ENCODE measurements at regions not wholly inside any gene's neighbourhood (a gene's known extent, or its start where the extent isn't known, plus 50 kb on each side); places are given as distances from the start of the nearest gene placed in this dataset.
"Not testable (repeated sequence)": the region's sequence is repeated elsewhere in the genome, so short reads cannot be mapped to it uniquely, and the experiment has no call there.

DNA sequence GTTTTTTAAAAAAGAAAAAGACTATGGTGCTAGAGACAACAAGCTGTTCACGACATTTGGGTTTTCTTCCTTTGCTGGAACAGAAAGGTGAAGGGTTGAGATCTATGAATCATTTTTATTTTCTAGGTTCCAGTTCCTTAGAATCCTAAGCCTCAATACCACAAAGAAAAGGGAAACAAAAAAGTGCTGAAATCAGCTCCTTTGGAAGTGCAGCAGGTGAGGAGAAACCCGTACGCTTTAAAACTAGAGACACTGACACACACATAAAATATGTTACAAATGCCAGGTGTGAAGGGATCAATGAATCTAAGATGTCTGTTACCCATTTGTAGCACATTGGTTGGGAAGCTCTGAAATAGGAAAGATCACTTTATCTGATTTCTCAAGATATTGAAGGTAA lies 125.2 kb downstream of the AREG start:
- DNase-seq (ENCODE audit: low read depth, low spot score), result no peak
- in situ Hi-C loops (cut with HindIII; ENCODE audit: low sequenced_read_pairs), result no loop called here
- no peak overlapping the region for H3K4me3 ChIP-seq (ENCODE audit: low read depth, low read length)
- TF ChIP-seq, protein P1, sequence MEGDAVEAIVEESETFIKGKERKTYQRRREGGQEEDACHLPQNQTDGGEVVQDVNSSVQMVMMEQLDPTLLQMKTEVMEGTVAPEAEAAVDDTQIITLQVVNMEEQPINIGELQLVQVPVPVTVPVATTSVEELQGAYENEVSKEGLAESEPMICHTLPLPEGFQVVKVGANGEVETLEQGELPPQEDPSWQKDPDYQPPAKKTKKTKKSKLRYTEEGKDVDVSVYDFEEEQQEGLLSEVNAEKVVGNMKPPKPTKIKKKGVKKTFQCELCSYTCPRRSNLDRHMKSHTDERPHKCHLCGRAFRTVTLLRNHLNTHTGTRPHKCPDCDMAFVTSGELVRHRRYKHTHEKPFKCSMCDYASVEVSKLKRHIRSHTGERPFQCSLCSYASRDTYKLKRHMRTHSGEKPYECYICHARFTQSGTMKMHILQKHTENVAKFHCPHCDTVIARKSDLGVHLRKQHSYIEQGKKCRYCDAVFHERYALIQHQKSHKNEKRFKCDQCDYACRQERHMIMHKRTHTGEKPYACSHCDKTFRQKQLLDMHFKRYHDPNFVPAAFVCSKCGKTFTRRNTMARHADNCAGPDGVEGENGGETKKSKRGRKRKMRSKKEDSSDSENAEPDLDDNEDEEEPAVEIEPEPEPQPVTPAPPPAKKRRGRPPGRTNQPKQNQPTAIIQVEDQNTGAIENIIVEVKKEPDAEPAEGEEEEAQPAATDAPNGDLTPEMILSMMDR (IDR thresholded peaks at IDR 0.05; ENCODE audit: low read depth, low read length), result no peak

DNA sequence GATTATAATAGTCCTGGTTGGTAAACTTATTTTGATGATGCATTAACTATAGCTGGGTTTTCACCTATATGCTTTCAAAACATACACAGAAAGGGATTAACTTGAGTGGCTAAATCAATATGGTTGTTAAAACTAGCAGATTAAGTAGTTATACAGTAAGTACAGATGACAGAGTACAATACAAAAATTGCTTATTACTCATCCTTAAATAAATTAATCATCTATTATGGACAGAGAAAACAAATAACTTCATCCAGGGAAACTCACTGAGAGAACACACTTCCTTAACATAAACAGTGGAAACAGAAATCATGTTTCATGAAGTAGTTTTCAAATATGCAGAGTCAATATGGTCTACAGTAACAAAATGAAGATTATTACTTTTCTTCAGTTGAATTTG lies 133.4 kb downstream of the AREG start:
- H3K4me3 ChIP-seq (ENCODE audit: low read depth, low read length), result no peak overlapping the region
- no peak for DNase-seq (ENCODE audit: low read depth, low spot score)
- in situ Hi-C loops (cut with HindIII; ENCODE audit: low sequenced_read_pairs), result no loop called here
- TF ChIP-seq, protein P1 (IDR thresholded peaks at IDR 0.05; ENCODE audit: low read depth, low read length), result no peak

DNA sequence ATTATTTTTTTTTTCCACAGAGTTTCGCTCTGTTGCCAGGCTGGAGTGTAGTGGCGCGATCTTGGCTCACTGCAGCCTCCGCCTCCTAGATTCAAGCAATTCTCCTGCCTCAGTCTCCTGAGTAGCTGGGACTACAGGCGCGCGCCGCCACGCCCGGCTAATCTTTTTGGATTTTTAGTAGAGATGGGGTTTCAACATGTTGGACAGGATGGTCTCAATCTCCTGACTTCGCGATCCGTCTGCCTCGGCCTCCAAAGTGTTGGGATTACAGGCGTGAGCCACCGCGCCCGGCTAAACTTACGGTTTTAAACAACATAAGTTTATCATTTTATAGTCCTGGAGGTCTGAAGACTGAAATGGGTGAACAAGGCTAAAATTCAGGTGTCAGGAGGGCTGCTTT lies 133.9 kb downstream of the AREG start:
- DNase-seq (ENCODE audit: low read depth, low spot score); in situ Hi-C loops (cut with HindIII; ENCODE audit: low sequenced_read_pairs); H3K4me3 ChIP-seq (ENCODE audit: low read depth, low read length): not testable (repeated sequence)

DNA sequence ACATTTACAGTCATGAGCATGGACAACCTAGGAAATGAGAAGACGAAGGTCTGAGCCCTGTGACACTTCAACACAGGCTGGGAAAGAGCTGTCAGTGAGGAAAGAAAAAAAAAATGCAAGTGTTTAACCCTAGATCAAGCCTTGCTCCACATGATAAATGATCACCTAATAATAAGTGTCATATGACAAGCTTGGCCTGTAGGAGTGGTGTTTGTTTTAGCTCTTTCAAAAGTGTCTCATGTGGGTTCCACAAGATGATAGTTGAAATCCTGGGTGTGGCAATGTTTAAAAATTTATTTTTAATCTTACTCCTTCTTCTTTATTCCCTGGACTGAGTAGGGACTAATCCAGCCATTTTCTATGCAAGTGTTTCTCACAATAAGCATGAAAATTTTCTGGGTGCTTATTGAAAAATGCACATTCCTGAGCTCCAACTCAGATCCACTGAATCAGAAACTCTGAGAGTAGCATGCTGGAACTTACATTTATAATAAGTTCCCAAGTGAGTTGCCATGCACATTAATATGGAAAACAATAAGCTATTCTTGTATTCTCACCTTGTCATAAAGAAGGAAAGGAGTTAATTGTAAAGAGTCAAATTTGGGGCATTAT lies 138.3 kb downstream of the AREG start:
- TF ChIP-seq, protein P1 (IDR thresholded peaks at IDR 0.05; ENCODE audit: low read depth, low read length), result no peak
- DNase-seq (ENCODE audit: low read depth, low spot score), result peak; percentile 39
- H3K4me3 ChIP-seq (ENCODE audit: low read depth, low read length), result no peak overlapping the region
- in situ Hi-C loops (cut with HindIII; ENCODE audit: low sequenced_read_pairs), result no loop called here

DNA sequence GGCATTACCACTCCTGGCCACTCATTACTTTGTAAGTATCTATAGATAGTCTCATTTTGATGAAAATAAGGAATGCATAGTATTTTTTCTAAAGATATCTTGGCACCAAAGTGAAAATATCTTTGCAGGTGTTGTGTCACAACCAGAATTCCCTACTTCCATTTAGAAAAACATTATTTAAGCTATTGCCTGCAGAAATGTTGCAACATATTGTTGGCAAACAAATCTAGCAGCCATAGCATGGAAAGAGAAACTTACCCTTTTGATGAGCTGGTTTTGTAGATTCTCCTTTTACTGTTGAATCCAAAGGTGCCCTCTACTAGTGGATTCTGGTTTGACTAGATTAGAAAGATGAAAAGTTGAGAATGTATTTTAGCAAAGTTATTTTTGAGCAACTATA lies 138.8 kb downstream of the AREG start:
- in situ Hi-C loops (cut with HindIII; ENCODE audit: low sequenced_read_pairs), result no loop called here
- H3K4me3 ChIP-seq (ENCODE audit: low read depth, low read length), result no peak overlapping the region
- no peak for DNase-seq (ENCODE audit: low read depth, low spot score)
- TF ChIP-seq, protein P1 (IDR thresholded peaks at IDR 0.05; ENCODE audit: low read depth, low read length), result no peak

DNA sequence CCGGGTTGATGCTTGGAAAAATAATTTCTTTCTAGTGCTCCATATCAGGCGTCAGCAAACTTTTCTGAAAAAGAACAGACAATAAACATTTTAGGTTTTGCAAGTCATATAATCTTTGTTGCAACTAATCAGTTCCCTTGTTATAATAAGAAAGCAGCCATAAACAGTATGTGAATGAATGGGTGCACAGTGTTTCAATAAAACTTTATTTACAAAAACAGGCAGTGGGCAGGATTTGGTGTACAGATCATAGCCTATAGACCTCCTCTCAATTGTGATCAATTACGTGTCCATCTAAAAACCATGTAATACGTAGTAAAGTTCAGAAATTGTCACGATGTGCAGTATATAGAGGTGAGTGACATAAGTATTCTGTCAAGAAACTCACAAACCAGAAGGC lies 143.4 kb downstream of the AREG start:
- no peak for DNase-seq (ENCODE audit: low read depth, low spot score)
- TF ChIP-seq, protein P1 (IDR thresholded peaks at IDR 0.05; ENCODE audit: low read depth, low read length), result no peak
- H3K4me3 ChIP-seq (ENCODE audit: low read depth, low read length), result no peak overlapping the region
- in situ Hi-C loops (cut with HindIII; ENCODE audit: low sequenced_read_pairs), result no loop called here

DNA sequence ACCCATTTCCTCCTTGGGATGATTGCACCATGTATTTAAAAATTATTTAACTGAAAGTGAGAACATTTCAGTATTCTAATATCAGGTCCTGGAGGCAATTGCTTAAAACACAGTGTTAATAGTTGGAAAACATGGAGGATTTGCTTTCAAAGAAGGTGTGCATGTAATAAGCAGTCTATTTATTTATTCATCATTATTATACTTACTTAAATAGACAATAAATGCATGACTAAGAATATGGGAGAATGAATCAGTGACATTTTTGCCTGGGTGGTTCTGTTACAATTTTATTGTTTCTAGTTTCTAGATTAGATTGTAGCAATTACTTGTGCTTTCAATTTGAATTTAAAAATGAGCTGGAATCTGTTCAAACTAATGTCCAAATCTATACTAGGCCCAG lies 145.5 kb downstream of the AREG start:
- in situ Hi-C loops (cut with HindIII; ENCODE audit: low sequenced_read_pairs), result no loop called here
- TF ChIP-seq, protein P1 (IDR thresholded peaks at IDR 0.05; ENCODE audit: low read depth, low read length), result no peak
- no peak for DNase-seq (ENCODE audit: low read depth, low spot score)
- no peak overlapping the region for H3K4me3 ChIP-seq (ENCODE audit: low read depth, low read length)

Data from astrocyte of the spinal cord (primary cell).